Astrocyte (in vitro differentiated cells and primary cell): ENCODE measurements at regions not wholly inside any gene's neighbourhood (a gene's known extent, or its start where the extent isn't known, plus 50 kb on each side); places are given as distances from the start of the nearest gene placed in this dataset.

ENCODE experiments used
- DNase-seq: peaks from one replicate; pipeline ENCODE4 v3.0.0-alpha.2; 2010; ENCODE audit warnings: low read depth
- FAIRE-seq: peaks from 2 replicates; lab custom pipeline; 2011; peaks lifted over from hg19 to GRCh38; lab: Jason Lieb, UNC
- H2AFZ ChIP-seq: 2 replicates; pipeline ENCODE4 v1.6.0; 2012; ENCODE audit warnings: low read depth, low read length, inconsistent platforms
- H3K27ac ChIP-seq: 2 replicates; pipeline ENCODE4 v1.5.1; 2011; ENCODE audit warnings: low read depth, low read length, inconsistent platforms
- H3K27me3 ChIP-seq: 2 replicates; pipeline ENCODE4 v1.6.0; 2011; ENCODE audit warnings: low read length, inconsistent platforms; ENCODE audit not compliant: insufficient read depth
- H3K36me3 ChIP-seq: 2 replicates; pipeline ENCODE4 v1.5.1; 2011; ENCODE audit warnings: low read length, inconsistent platforms; ENCODE audit not compliant: insufficient read depth
- H3K4me1 ChIP-seq: 2 replicates; pipeline ENCODE4 v1.5.1; 2011; ENCODE audit warnings: low read length, inconsistent platforms; ENCODE audit not compliant: insufficient read depth
- H3K4me2 ChIP-seq: 2 replicates; pipeline ENCODE4 v1.6.0; 2012; ENCODE audit warnings: low read length, inconsistent platforms
- H3K4me3 ChIP-seq: 2 replicates; pipeline ENCODE4 v1.5.1; 2011; ENCODE audit warnings: low read depth, mild to moderate bottlenecking, low read length, inconsistent platforms; ENCODE audit not compliant: insufficient read depth
- H3K79me2 ChIP-seq: 2 replicates; pipeline ENCODE4 v1.6.0; 2012; ENCODE audit warnings: mild to moderate bottlenecking, low read length, inconsistent platforms; ENCODE audit not compliant: insufficient read depth
- H3K9ac ChIP-seq: 2 replicates; pipeline ENCODE4 v1.6.0; 2012; ENCODE audit warnings: mild to moderate bottlenecking, low read length, inconsistent platforms
- H3K9me3 ChIP-seq: 2 replicates; pipeline ENCODE4 v1.5.1; 2012; ENCODE audit warnings: low read depth, mild to moderate bottlenecking, low read length, inconsistent platforms; ENCODE audit not compliant: insufficient read depth
- H4K20me1 ChIP-seq: 2 replicates; pipeline ENCODE4 v1.6.0; 2012; ENCODE audit warnings: low read length, inconsistent platforms; ENCODE audit not compliant: insufficient read depth
- H3K27ac Mint-ChIP-seq: one replicate; pipeline ENCODE4 v1.8.0; 2021; ENCODE audit warnings: mild to moderate bottlenecking, mixed read lengths; ENCODE audit not compliant: unreplicated experiment
- H3K27me3 Mint-ChIP-seq: one replicate; pipeline ENCODE4 v1.8.0; 2021; ENCODE audit warnings: low read depth, mixed read lengths; ENCODE audit not compliant: unreplicated experiment
- H3K36me3 Mint-ChIP-seq: one replicate; pipeline ENCODE4 v1.8.0; 2021; ENCODE audit warnings: low read depth, mixed read lengths; ENCODE audit not compliant: unreplicated experiment
- H3K4me1 Mint-ChIP-seq: one replicate; pipeline ENCODE4 v1.8.0; 2021; ENCODE audit warnings: low read depth, mixed read lengths; ENCODE audit not compliant: unreplicated experiment
- H3K4me3 Mint-ChIP-seq: one replicate; pipeline ENCODE4 v1.8.0; 2021; ENCODE audit warnings: mild to moderate bottlenecking, moderate library complexity, mixed read lengths; ENCODE audit not compliant: unreplicated experiment
- H3K9me3 Mint-ChIP-seq: one replicate; pipeline ENCODE4 v1.8.0; 2021; ENCODE audit warnings: mild to moderate bottlenecking, mixed read lengths; ENCODE audit not compliant: unreplicated experiment
- EZH2 ChIP-seq: IDR thresholded peaks from 2 replicates; pipeline ENCODE4 v1.6.1; 2012; ENCODE audit warnings: mild to moderate bottlenecking, low read length, inconsistent platforms; ENCODE audit not compliant: insufficient read depth
- TF ChIP-seq, protein P1 (sequence below): IDR thresholded peaks from 2 replicates; pipeline ENCODE4 v1.5.1; 2011; ENCODE audit warnings: low read depth, mild to moderate bottlenecking, inconsistent platforms, low read length, moderate library complexity; ENCODE audit not compliant: insufficient read depth

DNA sequence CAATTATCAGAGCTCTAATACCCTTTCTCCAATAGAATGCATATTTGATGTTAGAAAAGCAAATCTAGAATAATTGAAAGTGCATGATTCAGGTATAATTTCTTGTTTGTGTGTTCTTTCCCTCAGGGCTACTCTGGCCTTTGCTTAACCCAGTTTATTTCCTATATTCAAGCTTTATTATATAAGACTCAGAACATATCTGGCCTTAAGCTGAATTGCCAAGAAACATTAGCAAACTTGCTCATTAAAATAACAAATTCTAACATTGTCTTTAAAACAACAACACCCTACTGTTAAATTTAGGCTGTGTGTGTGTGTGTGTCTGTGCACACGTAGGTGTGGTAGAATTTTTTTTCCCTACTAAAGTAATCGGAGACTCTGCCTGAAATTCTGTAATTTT is 426.5 kb downstream of the UTRN start:
- Histone ChIP-seq H2AFZ (no peak overlapping the region), H3K4me3 (no peak overlapping the region), H3K79me2 (no peaks in the 10 kb centered on the region), H3K36me3 (no peaks in the 10 kb centered on the region), H3K27me3 (no peaks in the 10 kb centered on the region), H3K9me3 (no peaks in the 10 kb centered on the region), H3K9ac (no peak overlapping the region), H3K4me1 (peaks cover 4% of the 10 kb centered on the region), H3K27ac (no peak overlapping the region), H3K4me2 (no peak overlapping the region), H4K20me1 (no peaks in the 10 kb centered on the region)
- FAIRE-seq, result no peak
- Mint-ChIP-seq H3K4me1 (peaks cover 3% of the 10 kb centered on the region), H3K9me3 (no peaks in the 10 kb centered on the region), H3K27ac (no peak overlapping the region), H3K36me3 (no peaks in the 10 kb centered on the region), H3K4me3 (no peak overlapping the region), H3K27me3 (no peaks in the 10 kb centered on the region)
- DNase-seq, result no peak
- TF ChIP-seq, protein P1, sequence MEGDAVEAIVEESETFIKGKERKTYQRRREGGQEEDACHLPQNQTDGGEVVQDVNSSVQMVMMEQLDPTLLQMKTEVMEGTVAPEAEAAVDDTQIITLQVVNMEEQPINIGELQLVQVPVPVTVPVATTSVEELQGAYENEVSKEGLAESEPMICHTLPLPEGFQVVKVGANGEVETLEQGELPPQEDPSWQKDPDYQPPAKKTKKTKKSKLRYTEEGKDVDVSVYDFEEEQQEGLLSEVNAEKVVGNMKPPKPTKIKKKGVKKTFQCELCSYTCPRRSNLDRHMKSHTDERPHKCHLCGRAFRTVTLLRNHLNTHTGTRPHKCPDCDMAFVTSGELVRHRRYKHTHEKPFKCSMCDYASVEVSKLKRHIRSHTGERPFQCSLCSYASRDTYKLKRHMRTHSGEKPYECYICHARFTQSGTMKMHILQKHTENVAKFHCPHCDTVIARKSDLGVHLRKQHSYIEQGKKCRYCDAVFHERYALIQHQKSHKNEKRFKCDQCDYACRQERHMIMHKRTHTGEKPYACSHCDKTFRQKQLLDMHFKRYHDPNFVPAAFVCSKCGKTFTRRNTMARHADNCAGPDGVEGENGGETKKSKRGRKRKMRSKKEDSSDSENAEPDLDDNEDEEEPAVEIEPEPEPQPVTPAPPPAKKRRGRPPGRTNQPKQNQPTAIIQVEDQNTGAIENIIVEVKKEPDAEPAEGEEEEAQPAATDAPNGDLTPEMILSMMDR, result no peak
- no peak for TF ChIP-seq EZH2

DNA sequence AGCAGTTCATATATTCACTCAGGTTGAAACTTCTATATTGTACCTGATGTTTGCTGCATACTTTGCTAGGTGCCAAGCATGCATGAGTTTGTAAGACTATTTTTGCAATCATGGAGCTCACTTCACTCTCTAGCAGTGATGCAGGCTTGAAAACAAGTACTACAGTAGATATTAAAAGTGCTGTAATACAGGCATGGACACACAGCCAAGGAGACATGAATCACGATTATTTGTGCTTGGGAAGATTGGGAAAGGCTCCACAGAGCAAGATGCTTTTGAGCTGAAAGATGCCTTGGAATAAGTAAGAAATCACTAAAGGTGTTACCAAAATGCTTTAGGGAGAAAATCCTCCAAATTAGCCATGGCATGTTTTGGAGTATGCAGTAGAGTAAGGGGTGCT is 427.4 kb downstream of the UTRN start:
- H2AFZ ChIP-seq, result no peak overlapping the region
- Mint-ChIP-seq H3K4me3 (no peak overlapping the region), H3K36me3 (no peaks in the 10 kb centered on the region), H3K9me3 (no peaks in the 10 kb centered on the region), H3K4me1 (peaks cover 3% of the 10 kb centered on the region), H3K27me3 (no peaks in the 10 kb centered on the region), H3K27ac (no peak overlapping the region)
- DNase-seq (no peak), FAIRE-seq (no peak)
- no peaks in the 10 kb centered on the region for H3K36me3 ChIP-seq
- no peaks in the 10 kb centered on the region for H3K27me3 ChIP-seq
- H3K27ac ChIP-seq, result no peak overlapping the region
- no peaks in the 10 kb centered on the region for H3K9me3 ChIP-seq
- no peaks in the 10 kb centered on the region for H4K20me1 ChIP-seq
- TF ChIP-seq, protein P1, result no peak
- TF ChIP-seq EZH2, result no peak
- no peak overlapping the region for H3K9ac ChIP-seq
- H3K4me2 ChIP-seq, result no peak overlapping the region
- H3K79me2 ChIP-seq, result no peaks in the 10 kb centered on the region
- H3K4me1 ChIP-seq, result peaks cover 4% of the 10 kb centered on the region
- H3K4me3 ChIP-seq, result no peak overlapping the region

DNA sequence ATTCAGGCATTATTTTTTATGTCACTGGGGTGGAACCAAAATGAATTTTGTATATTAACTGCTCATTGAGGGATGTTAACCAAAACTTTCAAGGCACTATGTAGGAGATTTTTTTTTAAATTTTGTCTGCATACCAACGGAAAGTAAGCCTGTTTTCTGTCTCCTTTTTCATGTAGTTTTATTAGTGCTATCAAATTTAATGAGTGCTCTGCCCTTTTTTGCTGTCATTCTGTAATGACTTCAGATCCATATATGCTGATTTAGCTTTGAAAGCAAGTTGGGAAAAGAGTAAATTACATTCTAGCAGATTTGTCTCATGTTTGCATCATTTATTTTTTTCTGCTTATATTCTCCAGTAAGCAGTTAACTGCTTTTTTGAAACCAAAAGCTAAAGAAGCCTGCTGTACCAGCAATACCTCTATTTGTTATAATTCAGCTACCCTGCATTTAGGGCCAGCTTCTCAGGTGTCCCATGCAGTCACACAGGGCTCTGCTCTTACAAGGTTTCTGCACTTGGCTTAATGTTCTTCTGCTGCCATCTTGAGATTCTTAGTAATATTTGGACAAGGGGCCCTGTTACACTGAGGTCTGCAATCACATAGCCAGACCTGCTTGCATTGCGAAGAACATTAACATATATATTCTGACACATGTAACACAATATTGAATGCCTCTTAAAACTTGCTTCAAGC is 429.0 kb downstream of the UTRN start:
- Mint-ChIP-seq H3K27me3 (no peaks in the 10 kb centered on the region), H3K27ac (no peak overlapping the region), H3K4me1 (peaks cover 5% of the 10 kb centered on the region), H3K36me3 (no peaks in the 10 kb centered on the region), H3K4me3 (no peak overlapping the region), H3K9me3 (no peaks in the 10 kb centered on the region)
- no peak overlapping the region for H3K4me3 ChIP-seq
- no peak overlapping the region for H3K4me2 ChIP-seq
- TF ChIP-seq EZH2, result no peak
- TF ChIP-seq, protein P1, result no peak
- no peaks in the 10 kb centered on the region for H3K36me3 ChIP-seq
- no peaks in the 10 kb centered on the region for H3K9me3 ChIP-seq
- DNase-seq (no peak), FAIRE-seq (no peak)
- peaks cover 14% of the 10 kb centered on the region for H3K4me1 ChIP-seq
- no peaks in the 10 kb centered on the region for H4K20me1 ChIP-seq
- H3K27ac ChIP-seq, result no peak overlapping the region
- H2AFZ ChIP-seq, result no peak overlapping the region
- no peak overlapping the region for H3K9ac ChIP-seq
- no peaks in the 10 kb centered on the region for H3K27me3 ChIP-seq
- H3K79me2 ChIP-seq, result no peaks in the 10 kb centered on the region
